Endodermal cell (in vitro differentiated cells): ENCODE measurements at regions not wholly inside any gene's neighbourhood (a gene's known extent, or its start where the extent isn't known, plus 50 kb on each side); places are given as distances from the start of the nearest gene placed in this dataset.

Experiments used
- DNase-seq: peaks from one replicate; pipeline ENCODE4 v3.0.0-alpha.2; 2017
- H3K27ac ChIP-seq: 2 replicates; pipeline ENCODE4 v1.5.1; 2013; ENCODE audit warnings: mild to moderate bottlenecking, low read depth, low read length, moderate library complexity
- H3K27me3 ChIP-seq: 2 replicates; pipeline ENCODE4 v1.6.1; 2013; ENCODE audit warnings: mild to moderate bottlenecking, low read length, moderate library complexity; ENCODE audit not compliant: insufficient read depth, control insufficient read depth, poor library complexity, severe bottlenecking
- H3K36me3 ChIP-seq: 2 replicates; pipeline ENCODE4 v1.7.0; 2013; ENCODE audit warnings: mild to moderate bottlenecking, low read length, moderate library complexity; ENCODE audit not compliant: control insufficient read depth, insufficient read depth
- H3K4me1 ChIP-seq: one replicate; pipeline ENCODE4 v1.7.0; 2013; ENCODE audit warnings: low read length; ENCODE audit not compliant: control insufficient read depth, insufficient read depth
- H3K4me3 ChIP-seq: 2 replicates; pipeline ENCODE4 v1.5.1; 2013; ENCODE audit warnings: mild to moderate bottlenecking, low read length, moderate library complexity
- H3K9ac ChIP-seq: 2 replicates; pipeline ENCODE4 v1.6.1; 2013; ENCODE audit warnings: mild to moderate bottlenecking, low read length, moderate library complexity; ENCODE audit not compliant: poor library complexity, severe bottlenecking; ENCODE audit errors: extremely low read depth
- H3K9me3 ChIP-seq: 2 replicates; pipeline ENCODE4 v1.6.1; 2013; ENCODE audit warnings: mild to moderate bottlenecking, low read length, moderate library complexity; ENCODE audit not compliant: control insufficient read depth
- H3K27ac Mint-ChIP-seq: 2 replicates; pipeline ENCODE4 v1.8.0; 2020; ENCODE audit warnings: mixed read lengths
- H3K27me3 Mint-ChIP-seq: 2 replicates; pipeline ENCODE4 v1.8.0; 2021; ENCODE audit warnings: mild to moderate bottlenecking, mixed read lengths; ENCODE audit not compliant: insufficient read depth
- H3K36me3 Mint-ChIP-seq: 2 replicates; pipeline ENCODE4 v1.8.0; 2020; ENCODE audit warnings: low read depth, mixed read lengths
- H3K4me1 Mint-ChIP-seq: 2 replicates; pipeline ENCODE4 v1.8.0; 2020; ENCODE audit warnings: mixed read lengths
- H3K4me3 Mint-ChIP-seq: 2 replicates; pipeline ENCODE4 v1.8.0; 2020; ENCODE audit warnings: mild to moderate bottlenecking, moderate library complexity, mixed read lengths
- H3K9me3 Mint-ChIP-seq: 2 replicates; pipeline ENCODE4 v1.8.0; 2020; ENCODE audit warnings: mild to moderate bottlenecking, mixed read lengths
- WGBS, 2 experiments: methylation state at CpG; one replicate each; pipeline versions ENCODE4 v1.1.5 to v1.1.7; 2013; ENCODE audit warnings: missing lambda C conversion rate in 2 of 2, mixed read lengths in 1 of 2; ENCODE audit not compliant: insufficient coverage in 1 of 2, insufficient read length in 1 of 2; 5-methylcytosine and 5-hydroxymethylcytosine counted together
- TF ChIP-seq, protein P1 (sequence below): fragments of 200-600 bp; sonication (generic); conservative IDR thresholded peaks from 2 replicates; pipeline ENCODE4 v1.5.0; 2021; ENCODE audit warnings: antibody characterized with exemption, mild to moderate bottlenecking

DNA sequence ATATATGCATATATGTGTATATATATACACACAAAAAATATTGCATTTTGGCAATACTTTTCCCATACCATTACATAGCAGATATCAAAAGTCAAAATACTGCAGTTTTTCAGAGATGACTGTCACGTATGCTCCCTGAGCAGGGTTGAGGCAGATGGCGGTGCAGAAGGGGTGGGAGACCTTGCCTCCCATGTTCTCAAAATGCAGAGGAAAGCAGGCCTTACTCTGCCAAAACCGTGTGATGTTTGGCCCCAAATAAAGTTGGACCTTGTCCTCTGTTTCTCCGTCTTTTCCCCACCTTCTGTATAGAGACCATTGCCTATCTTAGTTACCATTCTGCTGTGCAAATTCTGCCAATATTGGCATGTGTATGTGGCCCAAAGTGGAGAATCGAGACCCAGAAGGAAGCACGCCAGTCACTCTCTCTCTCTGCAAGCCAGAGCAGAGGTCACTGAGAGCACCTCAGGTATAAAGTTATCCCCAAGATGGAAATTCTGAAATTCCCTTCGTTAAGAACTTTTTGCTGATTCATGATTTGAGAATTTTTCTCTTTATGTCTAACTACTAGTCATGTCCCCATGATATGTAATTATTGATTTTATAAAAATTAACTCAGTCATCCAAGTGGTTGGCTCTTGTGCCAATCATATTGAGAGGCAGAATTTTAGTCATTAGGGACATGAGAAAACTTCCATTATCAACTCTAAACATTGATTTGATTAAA, 898.8 kb downstream of the EPHA4 start:
- Mint-ChIP-seq H3K9me3 (peaks cover 6% of the 10 kb centered on the region), H3K4me1 (peaks cover 7% of the 10 kb centered on the region), H3K27ac (no peak overlapping the region), H3K4me3 (no peak overlapping the region), H3K36me3 (no peaks in the 10 kb centered on the region), H3K27me3 (no peaks in the 10 kb centered on the region)
- TF ChIP-seq, protein P1, sequence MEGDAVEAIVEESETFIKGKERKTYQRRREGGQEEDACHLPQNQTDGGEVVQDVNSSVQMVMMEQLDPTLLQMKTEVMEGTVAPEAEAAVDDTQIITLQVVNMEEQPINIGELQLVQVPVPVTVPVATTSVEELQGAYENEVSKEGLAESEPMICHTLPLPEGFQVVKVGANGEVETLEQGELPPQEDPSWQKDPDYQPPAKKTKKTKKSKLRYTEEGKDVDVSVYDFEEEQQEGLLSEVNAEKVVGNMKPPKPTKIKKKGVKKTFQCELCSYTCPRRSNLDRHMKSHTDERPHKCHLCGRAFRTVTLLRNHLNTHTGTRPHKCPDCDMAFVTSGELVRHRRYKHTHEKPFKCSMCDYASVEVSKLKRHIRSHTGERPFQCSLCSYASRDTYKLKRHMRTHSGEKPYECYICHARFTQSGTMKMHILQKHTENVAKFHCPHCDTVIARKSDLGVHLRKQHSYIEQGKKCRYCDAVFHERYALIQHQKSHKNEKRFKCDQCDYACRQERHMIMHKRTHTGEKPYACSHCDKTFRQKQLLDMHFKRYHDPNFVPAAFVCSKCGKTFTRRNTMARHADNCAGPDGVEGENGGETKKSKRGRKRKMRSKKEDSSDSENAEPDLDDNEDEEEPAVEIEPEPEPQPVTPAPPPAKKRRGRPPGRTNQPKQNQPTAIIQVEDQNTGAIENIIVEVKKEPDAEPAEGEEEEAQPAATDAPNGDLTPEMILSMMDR, result no peak
- no peak for DNase-seq
- no peaks in the 10 kb centered on the region for H3K4me1 ChIP-seq
- no peak overlapping the region for H3K9ac ChIP-seq
- WGBS, 2 experiments, result 90 to 96% methylated on average over 4 to 7 of the region's 7 CpGs
- peaks cover 9% of the 10 kb centered on the region for H3K9me3 ChIP-seq
- H3K27me3 ChIP-seq, result no peaks in the 10 kb centered on the region
- no peak overlapping the region for H3K4me3 ChIP-seq
- no peak overlapping the region for H3K27ac ChIP-seq
- H3K36me3 ChIP-seq, result no peaks in the 10 kb centered on the region

DNA sequence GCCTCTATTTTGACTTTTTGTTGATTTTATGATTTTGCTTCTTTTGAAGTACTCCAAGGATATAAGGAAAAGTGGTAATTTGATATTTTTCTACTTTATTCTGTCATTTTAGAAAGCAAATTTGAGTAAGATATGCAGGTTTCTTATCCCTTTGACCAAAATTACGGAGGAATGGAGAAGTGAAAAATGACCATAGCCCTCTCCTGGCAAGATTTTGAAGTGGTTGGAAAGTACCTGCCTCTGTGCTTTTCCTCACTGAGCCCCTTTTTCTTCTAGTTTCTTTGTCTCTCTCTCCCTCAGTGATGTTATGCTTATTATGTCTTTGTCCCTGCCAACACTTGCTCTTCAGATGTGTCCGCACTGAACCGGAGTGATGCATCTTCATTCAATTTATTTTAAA, 898.1 kb downstream of the EPHA4 start:
- Mint-ChIP-seq H3K27ac (no peak overlapping the region), H3K36me3 (no peaks in the 10 kb centered on the region)
- no peak for DNase-seq

DNA sequence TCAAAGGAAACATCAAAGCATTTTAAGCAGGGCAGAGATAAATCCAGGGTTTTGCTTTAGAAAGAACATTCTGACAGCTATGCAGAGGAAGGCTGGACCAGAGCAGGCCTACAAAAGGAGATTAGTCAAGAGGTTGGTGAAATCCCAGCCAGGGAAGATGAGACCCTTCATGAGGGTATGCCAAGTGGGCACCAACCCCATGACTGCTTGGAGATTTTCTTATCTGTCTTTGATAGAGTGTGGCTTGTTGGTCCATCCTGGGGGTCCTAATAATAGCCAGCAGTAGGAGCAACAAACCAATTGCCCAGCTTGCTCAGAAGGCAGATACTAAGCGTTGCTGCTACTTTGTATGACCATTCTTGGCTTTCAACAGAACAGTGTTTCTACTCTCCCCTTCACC, 895.4 kb downstream of the EPHA4 start:
- Mint-ChIP-seq H3K9me3 (no peaks in the 10 kb centered on the region), H3K27ac (no peak overlapping the region), H3K4me3 (no peak overlapping the region), H3K36me3 (no peaks in the 10 kb centered on the region), H3K27me3 (no peaks in the 10 kb centered on the region), H3K4me1 (no peaks in the 10 kb centered on the region)
- Histone ChIP-seq H3K36me3 (no peaks in the 10 kb centered on the region), H3K9ac (no peak overlapping the region), H3K4me3 (no peak overlapping the region), H3K4me1 (no peaks in the 10 kb centered on the region), H3K27me3 (no peaks in the 10 kb centered on the region), H3K27ac (no peak overlapping the region), H3K9me3 (no peaks in the 10 kb centered on the region)
- DNase-seq, result no peak
- TF ChIP-seq, protein P1, result no peak
- WGBS, 2 experiments, result 92 to 100% methylated on average over 1 of the region's 1 CpG

More for the DNA sequence above, 898.1 kb downstream of the EPHA4 start:
- no peak overlapping the region for H3K9ac ChIP-seq
- H3K27me3 Mint-ChIP-seq, result no peaks in the 10 kb centered on the region
- H3K27me3 ChIP-seq, result no peaks in the 10 kb centered on the region
- peaks cover 7% of the 10 kb centered on the region for H3K4me1 Mint-ChIP-seq
- no peaks in the 10 kb centered on the region for H3K36me3 ChIP-seq
- TF ChIP-seq, protein P1, result peak; percentile 70
- H3K9me3 ChIP-seq, result peaks cover 8% of the 10 kb centered on the region
- no peaks in the 10 kb centered on the region for H3K4me1 ChIP-seq
- no peak overlapping the region for H3K27ac ChIP-seq
- no peak overlapping the region for H3K4me3 Mint-ChIP-seq
- WGBS, 2 experiments, result 91 to 100% methylated on average over 1 to 3 of the region's 3 CpGs
- H3K9me3 Mint-ChIP-seq, result peaks cover 6% of the 10 kb centered on the region
- no peak overlapping the region for H3K4me3 ChIP-seq
